CD4-positive, alpha-beta T cell treated with Interferon gamma for 1 hour (primary cell): ENCODE measurements at regions not wholly inside any gene's neighbourhood (a gene's known extent, or its start where the extent isn't known, plus 50 kb on each side); places are given as distances from the start of the nearest gene placed in this dataset.
"Not testable (repeated sequence)": the region's sequence is repeated elsewhere in the genome, so short reads cannot be mapped to it uniquely, and the experiment has no call there.

ENCODE experiments used
- DNase-seq: peaks from one replicate; pipeline ENCODE4 v3.0.0-alpha.2; 2020

DNA sequence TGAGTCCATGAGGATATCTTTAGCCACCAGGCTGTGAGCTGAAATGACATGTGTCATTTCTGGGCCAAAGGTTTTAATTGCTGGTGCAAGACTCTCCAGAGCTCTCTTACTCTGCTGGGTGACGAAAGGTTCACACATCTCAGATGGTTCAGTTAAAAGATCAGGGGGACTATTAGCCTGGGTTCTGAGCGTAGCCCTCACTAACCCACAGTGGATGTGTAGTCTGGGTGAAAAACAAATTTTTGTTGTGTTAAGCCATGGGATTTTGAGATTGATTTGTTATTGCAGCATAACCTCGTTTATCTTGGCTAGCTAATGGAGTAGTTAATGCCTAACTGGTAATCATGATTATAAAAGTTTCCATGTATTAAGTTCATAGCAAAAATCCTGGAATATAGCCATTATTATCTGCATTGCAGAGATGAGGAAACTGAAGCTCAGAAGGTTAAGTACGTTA lies 251.5 kb downstream of the RMST start:
- no peak for DNase-seq

DNA sequence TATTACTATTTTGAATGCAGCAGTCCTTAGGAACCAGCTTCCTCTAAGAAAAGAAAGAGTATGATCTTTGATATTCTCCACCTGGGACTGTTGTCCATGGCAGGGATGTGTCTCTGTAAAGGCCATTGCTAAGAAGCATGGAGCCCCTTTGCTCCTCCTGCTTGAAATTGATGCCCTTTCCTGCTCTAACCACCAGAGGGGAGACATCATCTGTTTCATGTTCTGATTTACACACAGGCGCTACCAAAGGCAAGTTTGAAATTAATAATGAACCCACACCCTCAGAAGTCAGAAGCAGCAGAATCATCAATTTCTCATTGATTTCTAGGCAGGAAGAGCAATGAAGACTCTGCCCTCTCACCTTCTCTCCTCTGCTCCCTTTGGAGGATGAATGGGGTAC lies 253.8 kb downstream of the RMST start:
- no peak for DNase-seq

DNA sequence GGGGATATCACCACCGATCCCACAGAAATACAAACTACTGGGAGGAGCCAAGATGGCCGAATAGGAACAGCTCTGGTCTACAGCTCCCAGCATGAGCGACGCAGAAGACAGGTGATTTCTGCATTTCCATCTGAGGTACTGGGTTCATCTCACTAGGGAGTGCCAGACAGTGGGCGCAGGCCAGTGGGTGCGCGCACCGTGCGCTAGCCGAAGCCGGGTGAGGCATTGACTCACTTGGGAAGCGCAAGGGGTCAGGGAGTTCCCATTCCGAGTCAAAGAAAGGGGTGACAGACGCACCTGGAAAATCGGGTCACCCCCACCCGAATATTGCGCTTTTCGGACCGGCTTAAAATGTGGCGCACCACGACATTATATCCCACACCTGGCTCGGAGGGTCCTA lies 261.2 kb downstream of the RMST start:
- not testable (repeated sequence) for DNase-seq

DNA sequence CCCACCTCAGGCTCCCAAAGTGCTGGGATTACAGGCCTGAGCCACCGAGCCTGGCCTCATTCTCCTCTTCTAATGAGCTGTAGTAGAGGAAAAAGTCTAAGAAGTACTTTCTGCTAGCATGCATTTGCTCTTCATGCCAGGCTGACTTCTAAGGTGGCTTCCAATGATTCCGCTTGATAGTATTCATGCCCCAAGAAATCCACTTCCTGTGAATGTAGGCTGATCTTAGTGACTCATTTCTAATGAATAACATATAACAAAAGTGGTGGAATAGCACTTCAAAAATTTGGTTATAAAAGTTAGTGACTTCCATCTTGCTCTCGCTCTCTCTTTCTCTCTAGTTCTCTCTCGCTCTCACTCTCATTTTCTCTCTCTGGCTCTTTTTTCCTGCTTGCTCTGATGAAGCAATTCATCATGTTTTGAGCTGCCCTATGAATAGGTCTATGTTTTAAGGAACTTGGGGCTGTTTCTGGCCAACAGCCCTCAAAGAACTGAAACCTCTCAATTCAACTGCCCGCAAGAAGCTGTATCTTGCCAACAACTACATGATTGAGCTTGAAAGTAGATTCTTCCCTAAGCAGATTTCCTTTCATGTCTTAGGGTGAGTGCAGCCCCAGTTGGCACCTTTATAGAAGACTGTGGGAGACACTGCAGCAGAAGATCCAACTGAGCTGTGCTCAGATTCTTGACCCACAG lies 282.9 kb downstream of the RMST start:
- DNase-seq, result no peak

DNA sequence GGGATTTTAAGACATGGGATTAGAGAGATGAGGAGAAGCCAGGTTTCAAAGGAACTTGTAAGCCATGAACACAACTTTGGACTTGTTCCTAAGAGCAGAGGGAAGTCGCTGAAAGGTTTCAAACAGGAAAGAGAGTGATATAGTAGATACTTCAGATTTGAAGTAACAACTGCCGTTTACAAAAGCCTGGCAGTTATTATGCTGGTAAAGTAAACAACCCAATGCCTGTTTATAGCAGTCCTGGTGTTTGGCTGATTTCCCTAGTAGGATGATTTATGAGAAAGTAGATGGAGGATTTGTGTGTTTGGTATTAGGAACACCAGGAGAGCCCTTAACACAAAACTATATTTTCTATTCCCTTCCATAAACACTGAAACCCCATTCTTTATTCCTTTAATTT lies 285.7 kb downstream of the RMST start:
- no peak for DNase-seq

DNA sequence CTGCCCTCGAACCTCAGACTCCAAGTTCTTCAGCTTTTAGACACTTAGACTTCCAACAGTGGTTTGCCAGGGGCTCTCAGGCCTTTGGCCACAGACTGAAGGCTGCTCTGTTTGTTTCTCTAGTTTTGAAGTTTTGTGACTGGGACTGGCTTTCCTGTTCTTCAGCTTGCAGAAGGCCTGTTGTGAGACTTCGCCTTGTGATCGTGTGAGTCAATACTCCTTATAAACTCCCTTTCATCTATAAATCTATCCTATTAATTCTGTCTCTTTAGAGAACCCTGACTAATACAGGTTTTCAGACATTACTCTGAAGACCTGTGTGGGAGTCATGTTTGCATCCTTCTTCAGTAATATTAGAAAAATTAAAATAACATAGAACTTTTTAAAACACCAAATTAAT lies 289.1 kb downstream of the RMST start:
- no peak for DNase-seq

DNA sequence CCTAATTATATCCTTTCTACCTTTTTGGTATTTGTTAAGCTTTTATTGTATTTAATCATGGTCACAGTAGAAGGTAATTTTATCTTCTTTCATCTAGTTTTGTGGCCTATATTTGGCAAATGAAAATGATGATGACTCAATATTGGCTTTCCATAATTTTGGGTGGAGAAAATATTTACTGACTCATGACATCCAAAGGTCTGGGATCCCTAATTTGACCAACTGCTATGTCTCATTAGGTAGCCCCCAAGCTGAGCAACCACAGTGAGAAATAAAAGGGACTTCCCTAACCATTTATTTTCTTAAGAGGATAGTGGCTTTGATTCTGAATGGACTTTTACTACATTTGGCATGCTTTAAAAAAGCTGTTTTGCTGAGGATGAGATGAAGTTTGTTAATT lies 289.5 kb downstream of the RMST start:
- no peak for DNase-seq

DNA sequence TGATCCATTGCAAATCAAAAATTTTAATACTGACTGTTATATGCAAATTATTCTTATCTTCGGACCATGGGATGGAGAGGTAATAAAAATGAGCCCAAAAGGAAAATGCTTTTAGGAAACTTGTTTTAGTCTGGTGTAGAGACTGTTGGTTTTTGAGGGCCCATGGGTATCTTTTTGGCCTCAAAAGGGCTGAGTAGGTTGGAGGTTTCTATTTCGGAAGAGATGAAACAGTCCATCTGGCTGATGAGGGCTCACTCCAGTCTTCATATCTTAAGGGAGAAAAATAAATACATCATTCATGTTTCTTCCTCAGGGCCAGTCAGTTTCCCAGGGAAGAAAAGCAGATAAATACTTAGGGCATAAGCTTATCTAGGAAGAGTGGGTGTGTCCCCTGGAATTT lies 290.7 kb downstream of the RMST start:
- DNase-seq, result no peak

DNA sequence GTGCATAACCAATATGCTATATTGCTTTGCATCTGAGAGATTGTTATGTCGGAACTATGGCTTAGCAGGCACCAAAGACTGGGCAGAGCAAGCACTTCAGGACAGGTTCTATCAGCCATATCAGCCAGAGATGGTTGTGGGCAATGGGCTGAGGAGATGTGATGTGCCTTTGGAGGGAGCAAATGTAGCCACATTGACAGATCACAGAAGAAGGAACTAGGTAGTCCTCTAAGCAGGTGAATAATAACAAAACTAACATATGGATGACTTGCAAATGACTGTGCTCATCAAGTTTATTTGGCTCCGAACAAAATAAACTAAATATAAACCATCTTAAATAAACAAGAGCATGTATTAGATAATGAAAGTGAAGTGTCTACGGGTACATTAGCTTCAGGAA lies 291.7 kb downstream of the RMST start:
- no peak for DNase-seq

DNA sequence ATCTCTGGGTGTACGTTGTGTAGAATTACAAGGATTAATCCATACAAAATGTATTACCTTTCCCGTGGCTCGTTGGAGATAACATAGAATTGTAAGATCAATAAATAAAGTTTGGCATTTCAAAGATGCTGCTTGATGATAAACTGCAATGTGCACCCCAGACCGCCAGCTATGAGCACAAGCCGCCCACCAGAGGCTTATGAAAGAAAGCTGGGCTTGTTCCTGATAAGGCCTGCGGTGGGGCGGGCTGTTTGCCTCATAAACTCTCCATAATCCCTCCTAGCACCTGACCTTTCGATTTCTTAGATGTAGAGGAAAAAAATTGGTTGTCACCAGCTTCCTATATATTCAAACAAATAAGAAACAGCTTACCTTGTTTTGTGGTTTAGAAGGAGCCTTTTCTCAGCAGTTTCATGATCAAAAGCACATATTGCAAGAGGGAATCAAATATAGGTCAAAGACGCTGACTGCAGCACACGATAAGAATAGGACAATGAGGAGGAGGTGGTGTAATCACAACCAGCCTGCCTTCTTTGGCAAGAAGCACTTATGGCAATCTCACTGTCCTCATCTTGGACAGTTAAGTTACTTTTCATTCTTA lies 293.6 kb downstream of the RMST start:
- DNase-seq, result no peak

DNA sequence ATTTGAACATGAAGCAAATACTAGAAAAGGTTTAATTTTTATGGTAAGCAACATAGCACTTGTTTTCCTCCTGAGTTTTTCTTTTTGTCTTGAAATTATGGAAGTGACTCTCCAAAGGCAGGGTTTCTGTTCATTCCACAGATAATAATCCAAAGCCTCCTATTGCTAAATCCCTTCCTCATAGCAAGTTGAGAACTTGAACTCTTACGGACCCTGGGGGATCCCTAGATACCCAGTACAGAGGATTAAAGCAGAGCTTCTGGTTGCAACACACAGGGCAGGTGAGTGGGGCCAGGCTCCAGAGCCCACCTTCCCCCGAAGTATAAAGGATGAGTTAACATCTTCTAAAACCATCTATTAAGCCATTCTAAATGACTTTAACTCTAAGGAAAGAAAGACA lies 294.1 kb downstream of the RMST start:
- DNase-seq, result no peak

DNA sequence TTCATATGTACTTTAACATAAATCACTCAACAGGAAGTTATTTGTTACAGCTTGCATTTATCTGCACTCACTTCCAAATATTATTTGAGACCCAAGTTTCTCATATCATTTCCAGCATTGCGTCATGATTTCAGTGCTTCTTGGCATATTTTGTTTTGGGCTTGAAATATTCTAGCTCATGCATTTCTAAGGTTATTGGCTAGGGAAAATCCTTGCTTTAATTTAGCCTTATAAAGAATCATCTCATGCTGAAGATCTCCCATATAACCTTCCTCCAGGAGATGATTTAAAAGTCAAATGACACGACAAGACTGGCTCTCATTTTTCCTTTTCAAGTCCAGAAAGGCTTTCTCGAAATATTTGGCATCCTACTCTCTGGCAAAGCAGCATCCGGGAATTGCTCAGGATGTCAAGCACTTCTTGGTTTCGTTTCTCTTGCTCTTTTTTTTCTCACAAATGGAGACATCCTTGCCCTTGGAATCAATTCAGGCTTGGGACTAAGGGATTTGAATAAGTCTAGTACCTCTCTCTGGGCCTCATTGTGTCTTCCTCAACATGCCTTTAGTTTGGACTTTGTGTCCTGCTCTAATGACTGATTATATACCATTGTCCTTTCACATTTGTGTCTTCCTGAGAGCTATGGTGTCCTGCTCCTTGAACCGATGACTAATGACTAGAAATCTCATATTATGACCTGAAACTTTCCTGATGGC lies 295.0 kb downstream of the RMST start:
- DNase-seq, result no peak

DNA sequence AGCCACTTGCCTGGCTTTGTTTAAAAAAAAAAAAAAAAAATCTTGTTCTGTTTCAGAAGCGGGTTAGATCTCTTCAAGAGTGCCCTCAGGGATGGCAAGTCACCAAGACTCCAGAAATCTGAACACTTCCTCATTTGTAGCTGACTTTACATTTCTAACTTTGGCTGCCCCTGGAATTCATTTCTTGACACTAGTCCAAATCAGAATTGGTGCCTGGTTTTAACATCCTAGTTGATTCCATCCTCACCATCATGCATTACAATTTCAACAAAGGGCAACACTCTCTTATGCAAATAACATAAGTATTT lies 295.5 kb downstream of the RMST start:
- DNase-seq, result no peak

DNA sequence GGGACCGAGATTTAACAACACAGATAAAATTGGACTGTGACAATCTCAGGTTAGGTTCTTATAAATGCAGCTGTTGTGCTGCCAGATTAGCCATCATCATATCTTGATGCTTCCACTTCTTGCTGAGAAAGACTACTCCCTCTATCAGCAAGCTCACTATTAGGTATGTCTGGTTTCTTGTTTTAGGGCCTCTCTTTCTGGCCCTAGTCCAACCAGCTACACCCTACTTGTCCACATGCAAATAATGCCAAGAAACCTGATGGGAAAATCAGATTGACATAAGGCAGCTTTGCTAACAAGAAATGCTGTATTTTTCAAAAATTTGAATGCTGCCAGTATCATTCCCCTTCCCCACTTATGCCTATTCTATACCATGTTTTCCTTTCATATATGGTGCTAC lies 296.0 kb downstream of the RMST start:
- no peak for DNase-seq

DNA sequence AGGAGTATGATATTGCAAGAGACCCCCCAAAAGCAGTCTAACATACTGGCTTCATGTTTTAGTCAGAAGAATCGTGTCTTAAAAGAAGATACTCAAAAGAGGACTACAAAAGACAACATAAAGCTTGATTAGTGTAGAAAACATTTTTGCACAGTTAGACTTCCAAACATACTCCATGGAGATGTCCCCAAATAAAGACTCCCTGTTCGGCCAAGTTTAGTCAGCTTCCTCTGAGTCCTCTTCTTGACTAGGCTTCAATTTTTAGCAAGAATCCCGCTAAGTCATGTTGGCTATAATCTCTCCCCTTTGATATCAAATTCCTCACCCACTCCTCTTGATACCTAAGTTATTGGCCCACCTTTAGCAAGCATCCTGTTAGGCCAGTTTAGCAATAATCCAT lies 298.0 kb downstream of the RMST start:
- DNase-seq, result no peak

DNA sequence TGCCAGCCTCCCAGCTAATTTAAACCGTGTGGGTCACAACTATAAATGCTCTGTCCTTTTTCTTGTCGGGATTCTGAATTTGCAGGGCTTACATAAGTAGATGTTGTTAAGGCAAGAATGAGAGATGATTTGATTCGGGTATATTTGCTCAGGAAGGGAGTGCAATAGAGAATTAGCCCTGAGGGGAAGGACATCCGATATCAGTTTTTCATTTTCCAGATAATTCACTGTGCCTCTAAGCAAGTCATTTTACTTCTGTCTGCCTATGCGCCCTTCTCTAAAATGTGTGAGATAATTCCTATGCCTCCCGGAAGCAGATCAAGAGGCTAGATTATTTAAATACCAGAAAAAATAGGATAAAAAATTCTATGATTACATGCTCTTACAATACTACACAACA lies 300.5 kb downstream of the RMST start:
- DNase-seq, result no peak

DNA sequence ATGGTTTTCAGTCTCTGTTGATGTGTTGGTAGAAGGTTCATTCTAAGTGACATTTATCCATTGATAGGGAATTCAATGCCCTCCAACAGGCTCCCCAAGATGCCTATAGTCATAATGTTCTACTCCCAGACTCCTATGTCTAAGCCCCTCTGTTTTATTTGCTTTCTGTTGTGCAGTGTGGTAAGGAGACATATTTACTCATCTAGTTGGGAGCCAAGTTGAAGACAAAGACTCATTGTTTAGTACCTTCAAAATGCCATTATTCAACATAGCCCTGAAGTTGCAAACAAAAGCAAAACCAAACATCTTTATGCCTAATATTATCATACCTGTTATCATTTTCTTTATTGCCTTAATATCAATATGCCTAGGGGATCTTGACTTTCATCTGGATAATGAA lies 302.1 kb downstream of the RMST start:
- DNase-seq, result no peak

DNA sequence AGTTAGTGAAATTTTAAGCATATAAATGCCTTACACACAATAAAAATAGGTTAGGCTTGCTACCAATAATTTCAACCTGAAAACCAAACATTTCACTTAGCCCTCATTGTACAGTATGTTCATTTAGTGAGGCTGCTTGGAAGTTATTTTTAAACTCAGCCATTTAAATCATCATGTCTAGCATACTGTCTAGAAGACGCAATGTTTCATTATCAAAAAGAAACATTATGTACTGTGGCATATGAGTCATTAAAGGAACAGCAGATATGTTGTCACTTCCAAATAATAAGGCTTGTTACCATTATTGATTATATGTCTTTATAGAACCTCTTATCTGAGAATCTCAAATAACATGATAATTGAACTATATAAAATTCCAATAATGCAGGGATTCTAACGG lies 304.7 kb downstream of the RMST start:
- DNase-seq, result no peak

DNA sequence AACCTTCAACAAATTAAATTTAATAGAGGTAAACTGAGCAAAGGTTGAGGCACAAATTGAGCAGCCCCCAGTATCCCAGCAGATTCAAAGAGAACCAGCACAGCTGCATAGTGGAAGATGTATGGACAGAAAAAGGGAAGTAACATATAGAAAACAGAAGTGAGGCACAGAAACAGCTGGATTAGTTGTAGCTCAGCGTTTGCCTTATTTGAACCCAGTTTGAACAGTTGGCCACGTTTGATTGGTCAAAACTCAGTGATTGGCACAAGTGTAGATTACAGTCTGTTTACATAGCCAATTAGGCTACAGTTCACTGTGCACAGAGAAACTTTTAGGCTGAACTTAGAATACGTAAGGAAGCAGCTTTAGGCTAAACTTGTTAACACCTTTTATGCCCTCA lies 315.5 kb downstream of the RMST start:
- DNase-seq, result no peak

DNA sequence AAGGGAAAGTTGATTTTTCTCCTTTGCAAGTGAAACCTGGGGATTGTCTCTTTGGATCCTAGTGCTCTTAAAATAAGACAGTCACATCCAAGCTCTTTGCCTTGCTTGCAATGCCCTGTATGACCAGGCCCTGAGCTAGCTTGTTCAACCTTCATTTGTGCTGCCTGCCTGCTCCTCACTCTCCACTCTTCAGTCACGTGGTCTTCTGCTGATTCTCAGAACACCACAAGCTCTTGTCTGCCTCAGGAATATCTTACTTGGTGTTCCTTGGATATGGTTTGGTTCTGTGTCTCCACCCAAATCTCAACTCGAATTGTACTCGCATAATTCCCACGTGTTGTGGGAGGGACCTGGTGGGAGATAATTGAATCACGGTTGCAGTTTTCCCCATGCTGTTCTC lies 318.7 kb downstream of the RMST start:
- no peak for DNase-seq

DNA sequence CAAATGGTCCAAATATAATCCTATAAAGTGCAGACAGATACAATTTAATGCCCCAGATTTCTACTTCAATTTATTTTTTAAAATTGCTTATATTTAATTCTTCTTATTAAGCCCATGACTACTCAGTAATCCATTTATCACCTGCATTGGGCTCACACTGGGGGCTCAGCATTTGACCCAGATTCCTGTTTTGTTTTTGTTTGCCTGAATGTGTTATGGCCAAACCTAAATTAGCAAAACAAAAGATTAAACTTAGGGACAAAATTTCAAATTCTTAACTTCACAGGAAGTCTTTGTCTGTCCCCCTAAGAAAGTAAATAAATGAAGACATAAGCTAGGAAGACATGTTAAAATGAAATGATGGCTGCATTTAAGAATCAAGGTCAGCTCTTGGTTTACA lies 322.3 kb downstream of the RMST start:
- DNase-seq, result no peak

DNA sequence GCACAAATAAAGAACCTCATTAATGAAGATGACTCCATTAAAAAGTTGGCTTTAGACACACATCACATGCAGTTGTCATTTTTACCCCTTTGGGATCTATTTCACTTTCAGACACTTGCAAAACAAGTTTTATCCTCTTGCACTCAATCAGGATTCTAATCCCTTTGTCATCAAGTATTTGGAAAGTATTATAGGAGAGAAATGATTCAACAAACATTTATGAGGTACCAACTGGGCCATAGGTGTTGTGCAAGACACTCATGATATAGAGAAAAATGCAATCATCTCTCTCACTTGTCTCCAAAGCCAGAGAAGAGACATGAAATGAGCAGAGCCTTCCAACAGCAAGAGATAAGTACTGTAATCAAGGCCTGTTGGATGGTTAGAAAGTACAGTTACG lies 327.7 kb downstream of the RMST start:
- DNase-seq, result no peak

DNA sequence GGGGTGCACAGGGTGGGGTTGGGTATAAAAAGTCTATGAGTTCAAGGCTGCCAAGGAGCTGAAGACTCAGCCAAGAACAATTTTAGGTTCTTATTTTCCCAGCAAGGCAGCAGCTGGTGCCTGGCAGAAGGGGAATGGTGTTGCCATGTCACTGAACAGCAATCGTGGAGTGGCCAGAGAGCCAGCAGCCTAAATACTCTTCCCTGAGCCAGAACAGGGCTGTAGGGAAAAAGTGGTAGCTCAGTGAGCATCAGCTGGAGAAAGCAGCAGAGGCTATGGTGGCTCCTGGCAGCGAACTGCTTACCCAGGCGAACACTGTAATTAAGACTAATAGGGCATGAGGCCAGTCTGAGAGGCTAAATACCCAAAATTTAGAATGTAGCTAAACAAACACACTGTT lies 334.9 kb downstream of the RMST start:
- no peak for DNase-seq

DNA sequence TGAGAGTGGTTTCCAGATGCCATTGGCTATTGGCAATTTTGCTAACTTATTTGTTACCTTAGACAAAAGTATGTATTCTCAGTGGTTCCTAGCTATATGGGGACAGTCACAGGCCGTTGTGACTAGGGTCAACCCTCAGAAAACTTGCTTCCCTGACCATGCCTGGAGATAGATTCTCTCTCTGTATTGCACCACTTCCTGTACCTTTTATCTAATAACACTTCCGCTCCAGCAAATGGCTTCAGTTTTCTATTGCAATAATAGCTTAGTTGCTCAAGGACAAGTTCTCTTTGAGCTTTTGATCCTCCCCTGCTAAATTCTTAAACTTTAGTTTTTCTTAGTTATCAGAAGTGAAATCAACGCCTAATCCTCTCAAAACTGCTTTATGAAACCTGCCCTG lies 338.0 kb downstream of the RMST start:
- no peak for DNase-seq
